ENCODE measurements at regions not wholly inside any gene's neighbourhood (a gene's known extent, or its start where the extent isn't known, plus 50 kb on each side); places are given as distances from the start of the nearest gene placed in this dataset.

GRCh38 chr1:88140325-88140724, 543.7 kb upstream of the PKN2 start:
- no peaks in the 10 kb centered on the region for H3K27me3 ChIP-seq (replicated peaks)
- no peak for DNase-seq
- TF ChIP-seq CTCF (IDR thresholded peaks at IDR 0.05; ENCODE audit: low read depth, low read length, missing control alignments) = no peak
- H3K4me3 ChIP-seq (ENCODE audit: low read depth, low read length) = no peak overlapping the region
- in situ Hi-C loops (cut with HindIII; ENCODE audit: low pct_ligation_motif_present, low sequenced_read_pairs) = no loop called here
- H3K27ac ChIP-seq = no peak overlapping the region
- no peaks in the 10 kb centered on the region for H3K36me3 ChIP-seq (replicated peaks)

GRCh38 chr1:88141499-88142074, 542.5 kb upstream of the PKN2 start:
- H3K27me3 ChIP-seq (replicated peaks) = no peaks in the 10 kb centered on the region
- H3K36me3 ChIP-seq (replicated peaks) = no peaks in the 10 kb centered on the region
- in situ Hi-C loops (cut with HindIII; ENCODE audit: low pct_ligation_motif_present, low sequenced_read_pairs) = no loop called here
- H3K27ac ChIP-seq = no peak overlapping the region
- H3K4me3 ChIP-seq (ENCODE audit: low read depth, low read length) = no peak overlapping the region
- no peak for DNase-seq
- no peak for TF ChIP-seq CTCF (IDR thresholded peaks at IDR 0.05; ENCODE audit: low read depth, low read length, missing control alignments)

GRCh38 chr1:88145752-88146151, 538.3 kb upstream of the PKN2 start:
- TF ChIP-seq CTCF (IDR thresholded peaks at IDR 0.05; ENCODE audit: low read depth, low read length, missing control alignments) = no peak
- Histone ChIP-seq H3K4me3 (ENCODE audit: low read depth, low read length) (no peak overlapping the region), H3K27me3 (replicated peaks) (no peaks in the 10 kb centered on the region), H3K36me3 (replicated peaks) (no peaks in the 10 kb centered on the region), H3K27ac (no peak overlapping the region)
- DNase-seq = no peak
- in situ Hi-C loops (cut with HindIII; ENCODE audit: low pct_ligation_motif_present, low sequenced_read_pairs) = no loop called here

GRCh38 chr1:88149686-88150085, 534.4 kb upstream of the PKN2 start:
- TF ChIP-seq CTCF (IDR thresholded peaks at IDR 0.05; ENCODE audit: low read depth, low read length, missing control alignments) = no peak
- H3K27ac ChIP-seq = no peak overlapping the region
- in situ Hi-C loops (cut with HindIII; ENCODE audit: low pct_ligation_motif_present, low sequenced_read_pairs) = no loop called here

GRCh38 chr1:88150330-88150729, 533.7 kb upstream of the PKN2 start:
- Histone ChIP-seq H3K4me3 (ENCODE audit: low read depth, low read length) (no peak overlapping the region), H3K27me3 (replicated peaks) (no peaks in the 10 kb centered on the region), H3K36me3 (replicated peaks) (no peaks in the 10 kb centered on the region), H3K27ac (no peak overlapping the region)
- no peak for DNase-seq
- TF ChIP-seq CTCF (IDR thresholded peaks at IDR 0.05; ENCODE audit: low read depth, low read length, missing control alignments) = no peak
- in situ Hi-C loops (cut with HindIII; ENCODE audit: low pct_ligation_motif_present, low sequenced_read_pairs) = no loop called here

More at GRCh38 chr1:88149686-88150085, 534.4 kb upstream of the PKN2 start:
- DNase-seq = no peak
- H3K36me3 ChIP-seq (replicated peaks) = no peaks in the 10 kb centered on the region
- H3K4me3 ChIP-seq (ENCODE audit: low read depth, low read length) = no peak overlapping the region
- H3K27me3 ChIP-seq (replicated peaks) = no peaks in the 10 kb centered on the region

GRCh38 chr1:88163187-88163586, 520.9 kb upstream of the PKN2 start:
- no peaks in the 10 kb centered on the region for H3K27me3 ChIP-seq (replicated peaks)
- in situ Hi-C loops (cut with HindIII; ENCODE audit: low pct_ligation_motif_present, low sequenced_read_pairs) = no loop called here
- no peak for TF ChIP-seq CTCF (IDR thresholded peaks at IDR 0.05; ENCODE audit: low read depth, low read length, missing control alignments)
- H3K27ac ChIP-seq = no peak overlapping the region
- H3K36me3 ChIP-seq (replicated peaks) = no peaks in the 10 kb centered on the region
- no peak overlapping the region for H3K4me3 ChIP-seq (ENCODE audit: low read depth, low read length)
- no peak for DNase-seq

Data from brain microvascular endothelial cell (primary cell).